ENCODE measurements at regions not wholly inside any gene's neighbourhood (a gene's known extent, or its start where the extent isn't known, plus 50 kb on each side); places are given as distances from the start of the nearest gene placed in this dataset.

- Histone ChIP-seq H3K9me3 (peaks cover 0 to 21% of the 10 kb centered on the region in 2 donors), H3K27me3 (no peaks in the 10 kb centered on the region), H3K36me3 (no peaks in the 10 kb centered on the region), H3K4me3 (no peak overlapping the region), H3K4me1 (peaks cover 0 to 6% of the 10 kb centered on the region in 2 donors), H3K27ac (peak overlapping the region; percentile 58 to 81)
- intact Hi-C loops (cut with DNase I) = loop anchor here (5.0 to 10.0 kb wide), 2 partner anchors 37 to 200 kb away; no protein-coding TSS in a partner anchor
- TF ChIP-seq, protein P1, sequence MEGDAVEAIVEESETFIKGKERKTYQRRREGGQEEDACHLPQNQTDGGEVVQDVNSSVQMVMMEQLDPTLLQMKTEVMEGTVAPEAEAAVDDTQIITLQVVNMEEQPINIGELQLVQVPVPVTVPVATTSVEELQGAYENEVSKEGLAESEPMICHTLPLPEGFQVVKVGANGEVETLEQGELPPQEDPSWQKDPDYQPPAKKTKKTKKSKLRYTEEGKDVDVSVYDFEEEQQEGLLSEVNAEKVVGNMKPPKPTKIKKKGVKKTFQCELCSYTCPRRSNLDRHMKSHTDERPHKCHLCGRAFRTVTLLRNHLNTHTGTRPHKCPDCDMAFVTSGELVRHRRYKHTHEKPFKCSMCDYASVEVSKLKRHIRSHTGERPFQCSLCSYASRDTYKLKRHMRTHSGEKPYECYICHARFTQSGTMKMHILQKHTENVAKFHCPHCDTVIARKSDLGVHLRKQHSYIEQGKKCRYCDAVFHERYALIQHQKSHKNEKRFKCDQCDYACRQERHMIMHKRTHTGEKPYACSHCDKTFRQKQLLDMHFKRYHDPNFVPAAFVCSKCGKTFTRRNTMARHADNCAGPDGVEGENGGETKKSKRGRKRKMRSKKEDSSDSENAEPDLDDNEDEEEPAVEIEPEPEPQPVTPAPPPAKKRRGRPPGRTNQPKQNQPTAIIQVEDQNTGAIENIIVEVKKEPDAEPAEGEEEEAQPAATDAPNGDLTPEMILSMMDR (IDR thresholded peaks at IDR 0.05) = no peak
- DNase-seq (ENCODE audit: low spot score in 2 of 2) = no peak
These were observed 58.5 kb downstream of the PSMG1 start for GRCh38 chr21:39124681-39125251.

DNA sequence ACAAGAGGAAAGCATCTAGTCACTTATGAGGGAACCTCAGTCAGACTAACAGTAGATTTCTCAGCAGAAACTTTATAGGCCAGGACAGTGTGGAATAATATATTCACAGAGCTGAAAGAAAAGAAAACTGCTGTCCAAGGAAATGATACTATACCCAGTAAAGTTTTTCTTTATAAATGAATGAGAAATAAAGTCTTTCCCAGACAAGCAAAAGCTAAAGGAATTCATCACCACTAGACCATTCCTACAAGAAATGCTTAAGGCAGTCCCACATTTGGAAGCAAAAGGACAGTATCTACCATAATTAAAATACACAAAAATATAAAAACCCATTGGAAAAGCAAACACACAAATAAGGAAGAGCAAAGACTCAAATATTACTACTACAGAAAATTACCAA, 59.9 kb downstream of the PSMG1 start:
- intact Hi-C loops (cut with DNase I) = loop anchor here (5.0 to 10.0 kb wide), 2 partner anchors 36 to 199 kb away; no protein-coding TSS in a partner anchor
- H3K27ac ChIP-seq = no peak overlapping the region
- H3K4me1 ChIP-seq = peaks cover 0 to 11% of the 10 kb centered on the region in 2 donors

DNA sequence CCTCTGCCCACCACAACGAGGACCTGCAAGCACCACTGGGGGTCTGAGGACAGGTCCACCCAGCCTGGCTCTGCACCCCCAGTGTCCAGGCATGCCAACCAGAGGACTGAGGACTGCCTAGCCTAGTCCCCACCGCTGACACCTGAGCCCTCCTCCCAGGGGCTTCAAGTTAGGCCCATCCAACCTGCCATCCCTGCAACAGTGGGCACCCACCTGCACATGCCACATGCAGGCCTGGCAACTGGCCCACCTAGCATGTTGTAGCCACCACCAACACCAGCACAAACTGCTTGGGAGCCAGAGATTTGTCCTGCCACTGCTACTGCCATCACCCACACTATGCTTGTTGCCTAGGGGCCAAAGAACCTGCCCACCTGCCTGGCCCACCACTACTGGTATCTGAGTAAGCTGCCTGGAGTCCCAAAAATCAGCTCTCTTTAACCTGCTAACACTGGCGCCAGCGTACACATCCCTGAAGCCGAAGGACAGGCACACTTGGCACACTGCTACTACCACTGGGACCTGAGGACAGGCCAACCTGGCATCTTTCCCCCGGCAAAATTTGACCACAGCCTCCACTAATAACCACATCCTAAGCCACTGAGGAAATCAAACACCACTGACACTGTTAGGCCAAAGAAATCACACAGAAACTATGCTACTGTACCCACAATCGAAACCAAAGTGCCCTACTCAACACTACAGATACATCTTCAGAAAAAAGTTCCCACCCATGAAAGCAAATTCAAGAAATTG, 61.5 kb downstream of the PSMG1 start:
- Histone ChIP-seq H3K36me3 (no peaks in the 10 kb centered on the region), H3K4me3 (no peak overlapping the region), H3K27ac (no peak overlapping the region), H3K4me1 (peaks cover 0 to 11% of the 10 kb centered on the region in 2 donors), H3K9me3 (peaks cover 0 to 21% of the 10 kb centered on the region in 2 donors), H3K27me3 (no peaks in the 10 kb centered on the region)
- peak in 1 of 2 donors; percentile 61 for DNase-seq (ENCODE audit: low spot score in 2 of 2)
- intact Hi-C loops (cut with DNase I) = loop anchor here (5.0 to 10.0 kb wide), 2 partner anchors 34 to 197 kb away; no protein-coding TSS in a partner anchor
- TF ChIP-seq, protein P1 (IDR thresholded peaks at IDR 0.05) = no peak

More for the DNA sequence above, 59.9 kb downstream of the PSMG1 start:
- H3K27me3 ChIP-seq = no peaks in the 10 kb centered on the region
- H3K4me3 ChIP-seq = no peak overlapping the region
- TF ChIP-seq, protein P1 (IDR thresholded peaks at IDR 0.05) = no peak
- no peak for DNase-seq (ENCODE audit: low spot score in 2 of 2)
- H3K9me3 ChIP-seq = peaks cover 0 to 21% of the 10 kb centered on the region in 2 donors
- no peaks in the 10 kb centered on the region for H3K36me3 ChIP-seq

DNA sequence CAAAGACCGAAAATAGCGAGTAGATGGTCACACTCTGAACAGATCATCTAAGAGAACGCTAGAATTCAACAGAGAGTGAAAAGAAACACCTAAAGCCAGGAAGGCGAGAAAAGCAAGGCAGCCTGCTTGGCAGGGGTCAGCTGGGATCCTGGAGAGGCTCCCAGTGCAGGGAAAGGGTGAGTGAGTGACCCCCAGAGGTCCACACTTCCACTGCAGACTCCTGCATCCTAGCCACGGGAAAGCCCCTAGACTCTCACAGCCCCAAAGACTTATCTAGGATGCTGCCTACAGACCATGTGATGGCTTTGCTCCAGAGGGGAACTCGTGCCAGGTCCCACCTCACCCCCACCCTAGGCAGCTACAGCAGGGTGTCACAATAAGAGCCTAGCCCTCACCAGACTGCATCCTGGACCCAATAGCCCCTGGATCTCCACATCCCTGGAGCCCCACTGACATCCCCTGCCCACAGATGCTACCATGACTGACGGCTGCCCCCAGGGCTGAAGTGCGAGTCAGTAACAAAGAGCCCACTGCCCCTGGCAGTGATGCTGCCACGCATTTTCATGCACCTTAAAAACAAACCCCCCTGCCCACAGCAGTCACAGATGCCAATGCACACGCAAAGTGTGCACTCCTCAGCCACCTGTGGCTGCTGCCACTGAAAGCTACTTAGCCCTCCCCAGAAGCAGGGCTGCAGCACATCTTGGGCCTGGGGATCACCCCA, 62.2 kb downstream of the PSMG1 start:
- TF ChIP-seq, protein P1 (IDR thresholded peaks at IDR 0.05) = no peak
- Histone ChIP-seq H3K27me3 (no peaks in the 10 kb centered on the region), H3K4me1 (peaks cover 0 to 11% of the 10 kb centered on the region in 2 donors), H3K27ac (peak overlapping the region in 1 of 2 donors; percentile 62), H3K36me3 (no peaks in the 10 kb centered on the region), H3K9me3 (peaks cover 0 to 21% of the 10 kb centered on the region in 2 donors), H3K4me3 (no peak overlapping the region)
- DNase-seq (ENCODE audit: low spot score in 2 of 2) = peak in 1 of 2 donors; percentile 49
- intact Hi-C loops (cut with DNase I) = loop anchor here (5.0 to 10.0 kb wide), 2 partner anchors 34 to 196 kb away; no protein-coding TSS in a partner anchor

DNA sequence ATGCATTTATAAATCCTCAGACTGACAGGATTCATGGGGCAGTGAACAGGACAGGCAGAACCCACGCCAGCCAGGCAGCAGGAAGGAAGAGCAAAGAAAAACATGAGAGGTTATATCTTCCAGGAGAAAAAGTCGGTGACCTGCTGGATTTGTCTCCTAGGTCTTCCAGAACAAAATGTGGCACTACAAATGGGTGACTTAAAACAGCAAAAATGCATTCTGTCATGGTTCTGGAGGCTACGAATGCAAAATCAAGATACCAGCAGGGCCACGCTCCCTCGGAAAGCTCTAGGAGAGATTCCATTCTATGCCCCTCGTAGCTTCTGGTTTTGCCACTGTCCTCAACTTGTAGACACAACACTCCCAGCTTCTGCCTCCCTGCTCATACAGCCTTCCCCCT, 63.4 kb downstream of the PSMG1 start:
- intact Hi-C loops (cut with DNase I) = loop anchor here (5.0 to 10.0 kb wide), 2 partner anchors 33 to 195 kb away; no protein-coding TSS in a partner anchor
- TF ChIP-seq, protein P1 (IDR thresholded peaks at IDR 0.05) = no peak

More for the DNA sequence above, 63.4 kb downstream of the PSMG1 start:
- Histone ChIP-seq H3K9me3 (peaks cover 0 to 21% of the 10 kb centered on the region in 2 donors), H3K27ac (peak overlapping the region; percentile 52 to 62), H3K36me3 (no peaks in the 10 kb centered on the region), H3K4me3 (no peak overlapping the region), H3K27me3 (no peaks in the 10 kb centered on the region), H3K4me1 (peaks cover 7 to 20% of the 10 kb centered on the region in 2 donors)
- DNase-seq (ENCODE audit: low spot score in 2 of 2) = peak in 1 of 2 donors; percentile 33
